HG02885 (cell line): ENCODE measurements at regions not wholly inside any gene's neighbourhood (a gene's known extent, or its start where the extent isn't known, plus 50 kb on each side); places are given as distances from the start of the nearest gene placed in this dataset.

ENCODE experiments used
- ATAC-seq: cut with Tn5 transposase; IDR thresholded peaks from one replicate; pipeline ENCODE4 v1.9.1; 2021; ENCODE audit warnings: mild to moderate bottlenecking; ENCODE audit not compliant: unreplicated experiment, poor library complexity

DNA sequence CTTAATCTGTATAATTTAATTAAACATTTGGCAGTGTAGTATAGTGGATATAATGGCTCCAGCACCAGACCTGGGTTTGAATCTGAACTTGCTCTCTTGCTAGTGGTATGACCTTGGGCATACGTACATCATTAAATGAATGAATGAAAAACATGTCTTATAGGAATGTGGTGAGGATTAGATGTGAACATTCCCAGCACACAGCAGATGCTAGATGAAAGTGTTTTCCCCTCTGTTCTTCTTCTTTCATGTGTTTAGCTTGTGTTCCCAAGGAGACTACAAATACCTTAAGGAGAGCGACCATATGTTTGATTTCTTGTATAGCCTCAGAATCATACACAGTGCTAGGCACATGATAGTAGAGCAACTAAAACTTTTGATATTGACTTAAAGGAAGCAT lies 56.5 kb downstream of the CT47B1 start:
- ATAC-seq: no peak

DNA sequence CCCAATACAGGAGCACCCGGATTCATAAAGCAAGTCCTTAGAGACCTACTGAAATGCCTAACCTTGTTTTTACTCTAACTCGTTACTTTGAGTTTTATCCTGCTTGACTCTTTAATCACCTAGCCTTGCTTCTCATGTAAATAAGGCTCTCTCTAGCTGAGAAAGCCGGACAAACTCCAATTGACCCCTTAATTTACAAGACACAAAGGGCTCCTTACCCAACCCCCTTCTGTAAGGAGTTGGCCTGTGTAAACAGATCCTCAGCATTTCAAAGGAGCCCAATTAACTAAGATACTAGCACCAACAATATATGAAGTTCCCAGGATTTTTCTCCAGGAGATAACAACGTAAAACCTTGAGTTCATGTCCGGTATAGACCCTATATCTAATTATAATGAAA lies 61.7 kb downstream of the CT47B1 start:
- no peak for ATAC-seq

DNA sequence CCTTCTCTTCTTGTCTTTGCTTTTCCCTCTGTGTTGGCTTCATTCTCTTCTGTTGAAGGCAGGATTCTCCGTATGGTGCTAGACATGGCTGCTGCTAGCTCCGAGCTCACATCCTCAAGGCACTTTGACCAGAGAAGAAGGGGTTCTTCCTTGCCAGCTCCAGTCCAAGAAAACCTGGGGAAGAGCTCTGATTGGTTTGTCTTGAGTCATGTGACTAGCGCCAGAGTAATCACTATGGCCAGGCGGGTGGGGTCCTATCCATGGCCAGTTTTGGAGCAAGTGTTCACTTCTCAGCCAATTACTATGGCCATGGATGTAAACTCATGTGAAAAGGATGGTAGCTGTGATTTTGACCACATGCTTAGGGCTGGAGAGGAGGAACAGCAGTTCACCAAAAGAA lies 74.2 kb downstream of the CT47B1 start:
- no peak for ATAC-seq

DNA sequence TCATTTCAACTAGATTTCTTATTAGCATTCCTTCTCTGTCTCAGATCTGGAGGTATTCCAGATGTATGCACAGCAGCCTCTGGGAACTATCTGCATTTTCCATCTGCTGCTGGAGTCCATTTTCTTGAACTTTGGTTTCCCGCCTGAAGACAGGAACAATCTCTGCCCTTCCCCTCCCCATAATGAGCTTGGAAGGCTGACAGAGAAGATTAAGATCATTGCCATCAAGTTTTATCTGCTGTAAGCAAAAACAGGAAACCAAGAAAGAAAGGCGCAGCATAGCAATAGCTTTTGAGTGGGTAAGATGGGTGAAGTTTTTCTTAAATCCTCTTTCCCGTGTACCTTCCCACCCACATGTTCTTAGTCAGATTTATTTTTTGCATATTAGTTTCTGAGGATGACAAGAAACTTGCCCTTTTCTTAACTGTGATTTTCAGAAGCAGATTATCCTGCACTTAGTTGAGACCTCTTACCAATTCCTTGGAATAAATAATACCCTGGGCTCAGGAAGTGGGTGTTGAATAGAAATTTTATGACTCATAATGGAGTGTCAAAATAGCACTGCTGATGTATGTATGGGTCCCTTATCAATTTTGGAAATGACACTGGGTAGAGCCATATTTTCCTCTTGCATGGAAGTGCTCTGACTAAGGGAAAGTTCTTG lies 78.3 kb downstream of the CT47B1 start:
- ATAC-seq: no peak

DNA sequence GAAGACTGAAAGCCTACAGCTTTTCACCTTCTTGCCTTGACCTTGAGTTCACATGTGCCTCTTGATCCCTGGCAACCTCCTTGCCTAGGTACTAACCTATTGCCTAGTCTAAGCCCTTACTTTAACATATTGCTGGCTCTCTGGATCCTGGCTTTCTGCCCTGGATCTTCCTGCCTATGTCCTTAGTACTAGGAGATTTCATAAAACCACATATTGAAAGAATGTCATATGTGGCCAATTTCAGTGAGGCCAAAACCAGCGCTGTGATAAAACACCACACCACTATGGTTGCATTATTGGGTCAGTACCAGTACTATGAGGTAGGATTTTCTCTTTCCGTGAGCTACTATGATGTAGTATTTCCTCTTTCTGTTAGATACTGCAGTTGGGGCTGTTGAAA lies 80.4 kb downstream of the CT47B1 start:
- no peak for ATAC-seq

- no peak for ATAC-seq
Observed at GRCh38 chrX:120794525-120794975, 81.1 kb downstream of the CT47B1 start.

DNA sequence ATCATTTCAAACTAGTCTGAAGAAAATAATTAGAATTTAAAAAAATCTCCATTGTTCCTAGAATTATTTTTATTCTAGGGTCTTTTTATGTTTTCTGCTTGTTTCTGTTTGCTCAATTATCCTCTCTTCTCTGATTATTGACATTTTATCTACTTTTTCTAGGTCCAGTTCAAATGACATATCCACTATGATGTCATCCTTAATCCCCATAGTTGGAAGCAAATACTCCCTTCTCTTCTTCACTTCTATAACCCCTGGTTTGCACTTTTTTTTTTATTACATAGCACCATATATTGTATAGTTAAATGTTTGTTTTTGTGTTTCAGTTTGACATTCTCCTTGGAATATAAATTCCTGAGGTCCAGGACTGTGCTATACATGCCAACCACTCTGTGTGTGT lies 82.6 kb downstream of the CT47B1 start:
- ATAC-seq: no peak

DNA sequence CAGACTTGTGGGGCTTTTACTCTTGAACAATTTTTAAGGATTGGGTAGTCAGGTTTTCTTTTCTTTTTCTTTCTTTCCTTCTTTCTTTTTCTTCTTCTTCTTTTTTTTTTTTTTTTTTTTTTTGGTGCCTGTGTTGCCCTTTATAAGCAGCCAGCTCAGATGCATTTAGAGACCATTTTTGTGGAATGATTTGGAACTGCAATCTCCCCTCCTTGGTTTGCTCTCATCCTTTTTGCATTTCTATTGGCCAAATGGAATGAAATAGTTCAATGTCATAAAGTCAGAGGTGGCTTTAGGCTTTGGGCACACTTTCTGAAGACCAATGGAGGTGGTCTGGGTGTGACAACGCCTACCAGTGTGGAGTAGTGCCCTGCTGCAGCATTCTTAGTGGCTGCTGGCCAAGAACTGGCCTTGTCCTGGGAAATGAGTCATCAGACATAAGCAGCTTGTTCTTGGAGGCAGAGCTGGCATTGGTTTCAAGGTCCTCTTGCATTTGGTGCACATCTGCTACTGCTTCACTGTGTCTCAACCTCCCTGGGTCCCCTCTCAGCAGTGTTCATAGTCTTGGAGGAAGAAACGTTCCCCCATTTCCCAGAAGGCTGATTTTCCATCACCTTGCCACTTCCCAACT lies 84.5 kb downstream of the CT47B1 start:
- ATAC-seq: no peak

DNA sequence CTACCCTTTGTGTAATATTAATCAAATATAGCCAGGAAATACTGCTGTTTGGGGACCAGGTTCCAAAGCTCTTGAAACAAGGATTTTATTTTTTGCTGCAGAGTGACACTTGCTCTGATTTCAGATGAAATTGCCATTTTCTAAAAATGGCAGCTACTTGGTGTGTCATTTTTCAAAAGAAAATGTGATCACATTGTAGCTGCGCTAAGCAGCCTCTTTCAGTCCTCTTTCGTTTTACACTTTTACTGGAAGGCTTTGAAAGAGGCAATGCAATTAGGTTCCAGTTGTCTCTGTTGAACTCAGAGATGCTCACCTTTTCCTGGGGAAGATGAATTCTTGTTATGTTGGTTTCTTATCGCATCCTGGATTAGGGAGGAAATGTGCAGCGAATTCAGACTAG lies 85.1 kb downstream of the CT47B1 start:
- no peak for ATAC-seq

GRCh38 chrX:120790118-120790517 lies 85.5 kb downstream of the CT47B1 start:
- peak; percentile 85 for ATAC-seq

- no peak for ATAC-seq
Observed at GRCh38 chrX:120781403-120781802, 94.3 kb downstream of the CT47B1 start.

GRCh38 chrX:120775959-120776358 lies 99.7 kb downstream of the CT47B1 start:
- no peak for ATAC-seq

DNA sequence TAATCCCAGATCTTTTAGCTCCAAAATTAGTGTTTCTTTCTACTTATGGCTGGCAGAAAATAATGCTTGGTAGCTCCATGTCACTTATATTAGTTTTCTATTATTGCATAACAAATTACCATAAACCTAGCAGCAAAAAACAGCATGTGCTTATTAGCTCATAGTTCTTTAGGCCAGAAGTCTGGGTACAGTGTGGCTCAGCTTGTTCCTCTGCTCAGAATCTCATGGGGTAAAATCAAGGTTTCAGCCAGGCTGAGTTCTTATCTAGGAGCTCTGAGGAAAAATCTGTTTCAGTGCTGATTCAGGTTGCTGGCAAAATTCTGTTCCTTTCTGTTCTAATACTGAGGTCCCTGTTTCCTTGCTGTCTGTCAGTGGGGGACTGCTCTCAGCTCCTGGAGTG lies 101.1 kb downstream of the CT47B1 start:
- ATAC-seq: no peak

DNA sequence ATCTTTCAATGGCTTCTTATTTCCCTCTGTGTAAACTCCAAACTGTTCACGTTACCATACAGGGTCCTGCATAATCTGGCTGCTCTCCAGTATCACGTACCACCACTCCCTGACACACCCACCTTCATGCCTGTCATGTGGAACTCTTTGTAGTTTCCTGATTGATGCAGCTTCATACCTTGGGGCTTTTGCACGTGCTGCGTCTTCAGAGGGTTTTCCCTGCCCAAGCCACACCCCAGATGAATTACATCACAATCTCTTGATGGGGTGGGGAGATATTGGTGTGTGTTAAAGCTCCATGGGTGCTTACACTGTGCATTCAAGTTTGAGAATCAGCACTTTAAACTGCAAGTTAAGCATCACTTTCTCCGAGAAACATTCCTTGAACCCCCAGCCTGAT lies 101.9 kb downstream of the CT47B1 start:
- ATAC-seq: no peak

DNA sequence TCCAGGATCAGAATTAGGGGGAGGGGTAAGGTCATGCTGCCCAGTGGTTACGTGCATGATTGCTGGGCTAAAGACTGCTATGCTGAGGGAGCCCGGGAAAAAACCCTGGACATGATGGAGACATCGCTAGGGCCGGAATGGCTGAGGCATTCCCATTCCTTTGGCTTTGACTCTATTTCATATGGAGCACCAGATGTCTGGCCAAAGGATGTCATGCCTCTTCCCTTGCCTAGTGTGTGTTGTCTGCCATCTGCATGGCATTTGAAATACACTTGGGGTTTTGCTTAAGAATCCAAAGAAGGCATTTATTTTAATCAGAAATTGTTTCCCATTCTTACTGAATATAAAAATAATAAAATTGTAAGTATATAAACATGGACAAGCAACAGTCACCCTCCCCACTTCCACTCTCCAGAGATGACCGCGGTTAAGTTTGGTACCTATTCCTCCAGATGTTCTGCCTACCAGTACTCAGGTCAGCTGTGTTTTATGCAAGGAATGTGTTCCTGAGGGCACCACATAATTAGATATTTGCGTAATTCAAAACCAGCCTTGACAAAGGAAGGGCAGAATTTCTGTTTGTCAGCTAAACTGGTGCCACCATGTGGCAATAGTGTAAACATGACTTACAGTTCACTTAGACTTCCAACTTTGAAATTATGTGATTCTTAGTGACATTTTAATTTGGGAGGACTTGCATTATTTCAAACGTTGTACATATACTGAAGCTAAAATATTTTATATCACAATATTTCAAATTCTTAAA lies 105.9 kb downstream of the CT47B1 start:
- no peak for ATAC-seq

GRCh38 chrX:120768681-120769080 lies 107.0 kb downstream of the CT47B1 start:
- no peak for ATAC-seq

- ATAC-seq: no peak
Observed at GRCh38 chrX:120768254-120768653, 107.4 kb downstream of the CT47B1 start.

GRCh38 chrX:120763269-120763668 lies 112.4 kb downstream of the CT47B1 start:
- ATAC-seq: no peak

GRCh38 chrX:120761810-120762209 lies 113.9 kb downstream of the CT47B1 start:
- ATAC-seq: no peak

- ATAC-seq: no peak
Observed at GRCh38 chrX:120759685-120760084, 116.0 kb downstream of the CT47B1 start.

DNA sequence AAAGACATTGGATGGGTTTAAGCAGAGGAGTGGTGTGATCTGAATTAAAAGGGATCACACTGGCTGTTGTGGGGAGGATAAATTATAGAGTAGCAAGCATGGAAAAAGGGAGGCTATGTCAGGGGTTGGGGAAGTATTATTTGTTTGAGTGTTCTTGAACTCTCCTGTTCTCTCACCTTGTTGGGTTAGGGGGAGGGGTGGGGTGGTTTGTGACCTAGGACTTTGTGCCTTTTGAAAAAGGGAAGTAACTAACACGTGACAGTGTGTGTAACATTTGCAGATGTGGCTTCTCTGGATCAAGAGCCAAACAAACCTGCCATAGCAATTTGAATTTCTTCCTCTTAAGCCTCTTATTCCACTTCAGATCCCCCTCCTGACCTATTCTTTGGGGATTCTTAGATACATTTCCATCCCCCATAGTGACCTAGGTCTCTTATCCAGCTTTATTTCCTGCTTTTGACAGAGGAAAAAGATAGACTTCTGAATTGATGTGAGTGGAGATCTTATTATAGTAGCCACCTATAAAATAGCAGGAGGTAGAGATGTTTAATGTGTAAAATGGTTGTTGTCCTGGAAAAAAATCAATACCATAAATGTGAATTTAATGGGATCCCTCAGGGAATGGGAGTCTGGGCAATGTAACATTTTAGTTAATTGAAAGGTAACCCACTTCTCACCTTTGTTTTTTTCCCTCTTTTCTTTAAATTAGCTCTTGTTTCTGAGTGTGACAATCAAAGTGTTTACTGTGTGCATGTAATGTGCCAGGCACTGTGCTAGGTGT lies 120.4 kb downstream of the CT47B1 start:
- ATAC-seq: peak; percentile 61
